HG03060 (cell line): ENCODE measurements at regions not wholly inside any gene's neighbourhood (a gene's known extent, or its start where the extent isn't known, plus 50 kb on each side); places are given as distances from the start of the nearest gene placed in this dataset.
"Not testable (repeated sequence)": the region's sequence is repeated elsewhere in the genome, so short reads cannot be mapped to it uniquely, and the experiment has no call there.

Experiments used
- ATAC-seq: cut with Tn5 transposase; IDR thresholded peaks from one replicate; pipeline ENCODE4 v1.9.1; 2021; ENCODE audit warnings: low read depth, moderate number of reproducible peaks; ENCODE audit not compliant: unreplicated experiment

GRCh38 chr7:35908331-35909216, 107.7 kb downstream of the SEPTIN7 start:
- no peak for ATAC-seq

GRCh38 chr7:35909870-35910357, 109.1 kb downstream of the SEPTIN7 start:
- ATAC-seq = no peak

DNA sequence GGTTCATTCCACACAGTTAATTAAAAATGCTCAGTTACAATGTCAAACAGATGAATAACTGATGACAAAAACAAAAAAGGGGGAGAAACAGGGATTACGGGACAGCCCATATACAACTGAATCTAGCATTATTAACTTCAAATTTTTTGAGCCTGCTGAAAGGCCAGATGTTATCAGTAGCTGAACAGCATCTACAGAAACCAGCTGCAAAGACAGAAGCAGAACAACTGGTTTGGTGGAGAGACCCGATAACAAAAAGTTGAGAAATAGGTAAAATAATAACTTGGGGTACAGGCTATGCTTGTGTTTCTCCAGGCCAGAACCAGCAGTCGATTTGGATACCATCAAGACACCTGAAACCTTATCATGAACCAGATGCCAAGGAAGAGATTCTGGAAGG, 109.8 kb downstream of the SEPTIN7 start:
- not testable (repeated sequence) for ATAC-seq

DNA sequence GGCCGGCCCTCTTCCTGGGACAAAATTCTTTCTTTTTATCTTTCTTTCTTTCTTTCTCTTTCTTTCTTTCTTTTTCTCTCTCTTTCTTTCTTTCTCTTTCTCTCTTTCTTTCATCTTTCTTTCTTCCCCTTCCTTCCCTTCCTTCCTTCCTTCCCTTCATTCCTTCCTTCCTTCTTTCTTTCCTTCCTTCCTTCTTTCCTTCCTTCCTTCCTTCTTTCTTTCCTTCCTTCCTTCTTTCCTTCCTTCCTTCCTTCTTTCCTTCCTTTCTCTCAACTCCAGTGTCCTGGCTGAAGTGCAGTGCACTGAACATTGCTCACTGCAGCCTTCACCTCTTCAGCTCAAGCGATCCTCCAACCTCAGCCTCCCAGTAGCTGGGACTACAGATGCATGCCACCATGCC, 112.5 kb downstream of the SEPTIN7 start:
- not testable (repeated sequence) for ATAC-seq

DNA sequence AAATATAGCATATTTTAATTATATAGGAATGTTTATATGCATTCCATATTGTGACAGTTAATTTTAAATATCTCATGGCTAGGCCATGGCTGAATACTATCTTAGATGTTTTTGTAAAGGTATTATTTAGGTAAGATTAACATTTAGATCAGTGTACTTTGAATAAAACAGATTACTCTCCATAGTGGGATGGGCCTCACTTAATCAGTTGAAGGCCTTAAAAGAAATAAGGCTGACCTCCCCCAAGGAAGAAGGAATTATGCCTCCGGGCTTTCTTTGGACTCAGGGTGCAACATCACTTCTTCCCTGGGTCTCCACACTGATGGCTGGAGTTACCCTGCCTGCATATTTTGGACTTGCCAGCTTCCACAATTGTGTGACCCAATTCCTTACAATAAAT, 113.4 kb downstream of the SEPTIN7 start:
- ATAC-seq = not testable (repeated sequence)

- ATAC-seq = not testable (repeated sequence)
Observed at GRCh38 chr7:35915247-35915955, 114.5 kb downstream of the SEPTIN7 start.

- not testable (repeated sequence) for ATAC-seq
Observed at GRCh38 chr7:35918217-35918616, 117.4 kb downstream of the SEPTIN7 start.

DNA sequence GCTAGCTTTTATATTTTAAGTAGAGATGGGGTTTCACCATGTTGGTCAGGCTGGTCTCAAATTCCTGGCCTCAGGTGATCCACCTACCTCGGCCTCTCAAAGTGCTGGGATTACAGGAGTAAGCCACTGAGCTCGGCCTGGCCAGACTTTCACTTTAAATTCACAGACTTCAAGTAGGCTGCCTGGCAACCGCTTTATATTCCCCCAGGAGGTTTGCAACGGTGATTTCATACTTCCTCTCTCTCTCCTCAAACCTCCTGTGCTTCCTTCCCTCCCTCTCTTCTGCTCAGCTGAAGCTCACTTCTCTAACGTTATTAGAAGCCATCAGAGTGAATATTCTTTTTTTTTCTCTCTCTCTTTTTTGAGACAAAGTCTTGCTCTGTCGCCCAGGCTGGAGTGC, 118.8 kb downstream of the SEPTIN7 start:
- not testable (repeated sequence) for ATAC-seq

DNA sequence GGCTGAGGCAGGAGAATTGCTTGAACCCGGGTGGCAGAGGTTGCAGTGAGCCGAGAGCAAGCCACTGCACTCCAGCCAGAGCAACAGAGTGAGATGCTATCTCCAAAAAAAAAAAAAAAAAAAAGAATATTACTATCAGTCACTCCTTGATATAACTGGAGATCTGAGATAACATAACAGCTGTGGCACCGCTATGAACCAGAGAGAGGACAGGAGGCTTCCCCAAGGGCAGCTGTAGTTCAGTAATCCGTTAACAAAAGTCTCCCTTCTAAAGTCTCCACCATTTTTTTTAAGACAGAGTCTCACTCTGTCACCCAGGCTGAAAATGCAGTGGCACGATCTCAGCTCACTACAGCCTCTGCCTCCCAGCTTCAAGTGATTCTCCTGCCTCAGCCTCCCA, 120.5 kb downstream of the SEPTIN7 start:
- not testable (repeated sequence) for ATAC-seq

- ATAC-seq = not testable (repeated sequence)
Observed at GRCh38 chr7:35924668-35925067, 123.8 kb downstream of the SEPTIN7 start.

DNA sequence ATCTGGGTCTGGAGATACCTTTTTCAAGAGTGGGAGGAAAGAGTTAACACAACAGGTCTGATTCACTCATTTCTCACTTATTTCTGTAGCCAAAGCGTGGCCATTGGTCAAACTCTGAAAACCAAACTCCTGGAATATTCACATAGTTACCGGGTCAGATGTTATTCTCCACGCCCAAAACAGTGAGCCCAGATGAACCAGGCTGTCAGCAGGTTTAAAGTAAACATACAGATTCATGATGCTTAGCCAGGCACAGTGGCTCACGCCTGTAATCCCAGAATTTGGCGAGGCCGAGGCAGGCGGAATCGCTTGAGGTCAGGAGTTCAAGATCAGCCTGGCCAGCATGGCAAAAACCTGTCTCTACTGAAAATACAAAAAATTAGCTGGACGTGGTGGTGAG, 126.1 kb downstream of the SEPTIN7 start:
- ATAC-seq = not testable (repeated sequence)

- not testable (repeated sequence) for ATAC-seq
Observed at GRCh38 chr7:35931134-35931533, 130.3 kb downstream of the SEPTIN7 start.

DNA sequence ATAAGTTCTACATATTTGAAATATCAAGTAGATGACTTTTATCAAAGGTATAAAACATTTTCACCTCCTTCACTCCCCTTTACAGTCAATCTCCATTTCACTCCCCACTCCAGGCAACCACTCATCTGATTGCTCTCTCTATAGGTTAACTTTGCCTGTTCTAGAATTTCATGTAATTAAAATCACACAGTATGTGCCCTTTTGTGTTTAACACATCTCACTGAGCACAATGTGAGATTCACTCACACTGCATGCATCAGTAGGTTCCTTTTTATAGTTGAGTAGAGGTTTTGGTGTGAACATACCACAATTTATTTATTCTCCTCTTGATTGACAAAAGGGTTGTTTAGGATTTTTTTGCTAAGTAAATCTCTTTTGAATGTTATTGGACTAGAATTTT, 130.7 kb downstream of the SEPTIN7 start:
- ATAC-seq = not testable (repeated sequence)

- ATAC-seq = not testable (repeated sequence)
Observed at GRCh38 chr7:35940695-35941094, 139.8 kb downstream of the SEPTIN7 start.

DNA sequence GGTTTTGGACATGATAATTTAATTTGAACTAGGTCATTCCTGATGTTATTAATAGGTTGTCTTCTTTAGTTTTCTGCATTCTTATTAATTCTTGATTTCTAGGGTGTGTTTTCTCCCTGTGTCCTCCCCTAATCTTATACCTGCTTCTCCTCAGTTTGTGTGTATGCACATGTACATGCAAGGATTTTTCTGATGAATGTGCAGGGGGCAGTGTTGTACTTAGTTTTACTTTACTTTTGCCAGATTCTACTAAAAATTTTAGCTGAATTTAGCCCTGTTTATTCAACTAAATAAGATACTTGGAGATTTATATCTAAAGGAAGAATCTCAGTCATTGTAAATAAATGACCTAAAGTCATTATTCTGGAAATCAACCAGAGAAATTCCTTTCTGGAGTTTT, 144.8 kb downstream of the SEPTIN7 start:
- ATAC-seq = not testable (repeated sequence)

GRCh38 chr7:35955735-35956134, 154.9 kb downstream of the SEPTIN7 start:
- ATAC-seq = not testable (repeated sequence)

- not testable (repeated sequence) for ATAC-seq
Observed at GRCh38 chr7:35956988-35957387, 156.1 kb downstream of the SEPTIN7 start.

DNA sequence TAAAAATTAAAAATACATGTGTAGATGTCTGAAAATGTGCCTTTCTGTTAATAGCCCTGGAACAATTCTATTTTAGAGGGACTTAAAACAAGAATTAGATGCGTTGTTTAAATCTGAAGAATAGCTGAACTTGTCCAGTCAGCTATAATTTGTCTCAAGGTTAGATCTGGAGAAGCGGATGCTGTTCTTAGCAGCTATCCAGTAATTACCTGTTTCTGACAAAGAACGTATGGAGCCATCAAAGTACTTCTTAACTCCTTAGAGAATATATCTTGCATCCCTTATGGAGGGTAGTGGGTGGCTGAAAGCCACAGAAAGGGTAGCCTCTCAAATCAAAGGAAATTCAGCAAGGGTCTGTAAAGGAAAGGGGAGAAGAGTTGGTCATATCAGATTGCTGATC, 160.4 kb downstream of the SEPTIN7 start:
- ATAC-seq = not testable (repeated sequence)

DNA sequence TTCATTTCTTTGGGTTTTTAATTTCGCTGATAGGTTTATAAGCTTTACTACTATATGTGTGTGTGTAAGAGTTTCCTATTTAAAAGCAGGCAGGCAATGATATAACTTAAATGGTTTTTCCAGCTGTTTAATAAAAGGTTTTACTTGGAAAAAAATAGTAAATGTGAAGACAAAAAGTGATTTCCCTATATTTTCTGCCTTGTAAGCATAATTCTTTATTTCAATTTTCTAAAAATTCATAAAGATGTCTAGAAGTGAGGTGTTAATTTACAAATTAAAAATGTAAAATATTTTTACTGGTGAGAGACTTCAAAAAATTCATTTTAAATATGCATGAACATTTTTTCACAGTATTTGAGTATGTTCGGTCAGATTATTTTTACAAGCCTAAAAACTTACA, 161.8 kb downstream of the SEPTIN7 start:
- ATAC-seq = not testable (repeated sequence)

GRCh38 chr7:35967366-35968139, 166.7 kb downstream of the SEPTIN7 start:
- ATAC-seq = no peak
